Lung (tissue), 11 donors: ENCODE measurements at regions not wholly inside any gene's neighbourhood (a gene's known extent, or its start where the extent isn't known, plus 50 kb on each side); places are given as distances from the start of the nearest gene placed in this dataset.

Experiments used
- ATAC-seq: fragments of 200-7000 bp; cut with Tn5 transposase; one replicate; pipeline ENCODE4 v1.9.1; 2020; ENCODE audit warnings: moderate number of reproducible peaks; ENCODE audit not compliant: insufficient read depth, low FRiP score
- DNase-seq, 3 donors: peaks; one replicate each; pipeline ENCODE4 v3.0.0-alpha.2; 2013 to 2017
- H3K27ac ChIP-seq, 2 donors: one replicate each; pipeline ENCODE4 v1.5.1; 2013; ENCODE audit warnings: mild to moderate bottlenecking in 2 of 2, moderate library complexity in 2 of 2, control low read depth in 1 of 2, inconsistent platforms in 1 of 2, low read depth in 1 of 2, low read length in 1 of 2
- H3K27me3 ChIP-seq, 3 donors: one replicate each; pipeline ENCODE4 v1.5.1; 2013; ENCODE audit warnings: low read length in 2 of 3; ENCODE audit not compliant: control insufficient read depth in 3 of 3, insufficient read depth in 3 of 3
- H3K36me3 ChIP-seq, 4 donors: one replicate each; pipeline ENCODE4 v1.5.1; 2013; ENCODE audit warnings: low read length in 4 of 4, mild to moderate bottlenecking in 1 of 4, moderate library complexity in 1 of 4; ENCODE audit not compliant: control insufficient read depth in 4 of 4, insufficient read depth in 4 of 4
- H3K4me1 ChIP-seq, 5 donors: one replicate each; pipeline ENCODE4 v1.5.1; 2013; ENCODE audit warnings: low read length in 5 of 5, mild to moderate bottlenecking in 2 of 5, moderate library complexity in 1 of 5; ENCODE audit not compliant: control insufficient read depth in 5 of 5, insufficient read depth in 5 of 5
- H3K4me3 ChIP-seq: one replicate; pipeline ENCODE4 v1.5.1; 2013; ENCODE audit warnings: mild to moderate bottlenecking, control low read depth, moderate library complexity
- H3K9ac ChIP-seq, 2 donors: one replicate each; pipeline ENCODE4 v1.5.1; 2013; ENCODE audit warnings: low read length in 2 of 2, control low read depth in 1 of 2; ENCODE audit not compliant: insufficient read depth in 1 of 2
- H3K9me3 ChIP-seq, 4 donors: one replicate each; pipeline ENCODE4 v1.5.1; 2013; ENCODE audit warnings: low read length in 3 of 4, mild to moderate bottlenecking in 1 of 4, moderate library complexity in 1 of 4; ENCODE audit not compliant: control insufficient read depth in 4 of 4, insufficient read depth in 3 of 4
- CTCF ChIP-seq: IDR thresholded peaks from 2 replicates; pipeline ENCODE4 v1.5.1; 2012; ENCODE audit warnings: mild to moderate bottlenecking; ENCODE audit errors: control extremely low read depth, extremely low read depth
- WGBS, 2 donors: extraction: QIAGEN DNeasy Blood & Tissue Kit; methylation state at CpG; one replicate each; pipeline ENCODE4 v1.1.7; 2013; 5-methylcytosine and 5-hydroxymethylcytosine counted together
- donor health status: control.
- donor health status: control.
- donor health status: Bipolar disorder and iron deficiency.
- donor health status: healthy.
- donor health status: DM: yes; HTN: yes; CAD: no.

GRCh38 chr4:31455612-31456011 is 735.4 kb downstream of the PCDH7 start:
- Histone ChIP-seq H3K4me1 (peaks cover 0 to 6% (median 0%) of the 10 kb centered on the region in 5 donors), H3K36me3 (no peaks in the 10 kb centered on the region), H3K9ac (no peak overlapping the region), H3K27me3 (no peaks in the 10 kb centered on the region), H3K4me3 (no peak overlapping the region), H3K9me3 (no peaks in the 10 kb centered on the region), H3K27ac (no peak overlapping the region)
- no peak for DNase-seq
- no peak for ATAC-seq
- TF ChIP-seq CTCF: no peak

GRCh38 chr4:31458813-31459212 is 738.6 kb downstream of the PCDH7 start:
- ATAC-seq: no peak
- Histone ChIP-seq H3K4me3 (no peak overlapping the region), H3K9me3 (no peaks in the 10 kb centered on the region), H3K9ac (no peak overlapping the region), H3K27ac (no peak overlapping the region), H3K27me3 (no peaks in the 10 kb centered on the region), H3K36me3 (no peaks in the 10 kb centered on the region), H3K4me1 (peaks cover 0 to 6% (median 0%) of the 10 kb centered on the region in 5 donors)
- no peak for TF ChIP-seq CTCF
- DNase-seq: peak in 1 of 3 donors; percentile 4
- 83 to 88% methylated on average over 4 of the region's 4 CpGs for WGBS, 2 donors

- H3K4me3 ChIP-seq: no peak overlapping the region
- no peak overlapping the region for H3K27ac ChIP-seq
- no peak for TF ChIP-seq CTCF
- H3K9me3 ChIP-seq: no peaks in the 10 kb centered on the region
- H3K27me3 ChIP-seq: no peaks in the 10 kb centered on the region
- DNase-seq (no peak), ATAC-seq (no peak)
- H3K36me3 ChIP-seq: no peaks in the 10 kb centered on the region
- H3K9ac ChIP-seq: no peak overlapping the region
- 82 to 96% methylated on average over 5 of the region's 5 CpGs for WGBS, 2 donors
- peaks cover 0 to 6% (median 0%) of the 10 kb centered on the region in 5 donors for H3K4me1 ChIP-seq
These were observed 741.3 kb downstream of the PCDH7 start for GRCh38 chr4:31461421-31461820.

GRCh38 chr4:31467781-31468180 is 747.6 kb downstream of the PCDH7 start:
- ATAC-seq (no peak), DNase-seq (no peak)
- Histone ChIP-seq H3K27ac (no peak overlapping the region), H3K4me3 (no peak overlapping the region), H3K27me3 (no peaks in the 10 kb centered on the region), H3K36me3 (peaks cover 0 to 2% (median 0%) of the 10 kb centered on the region in 4 donors), H3K9me3 (no peaks in the 10 kb centered on the region), H3K9ac (no peak overlapping the region), H3K4me1 (no peaks in the 10 kb centered on the region)
- WGBS, 2 donors: 82 to 91% methylated on average over 3 of the region's 3 CpGs
- TF ChIP-seq CTCF: no peak
